Peyer's patch (tissue), 4 donors: ENCODE measurements at regions not wholly inside any gene's neighbourhood (a gene's known extent, or its start where the extent isn't known, plus 50 kb on each side); places are given as distances from the start of the nearest gene placed in this dataset.
"Not testable (repeated sequence)": the region's sequence is repeated elsewhere in the genome, so short reads cannot be mapped to it uniquely, and the experiment has no call there.

ENCODE experiments used
- DNase-seq, 3 donors: peaks; one replicate each; pipeline ENCODE4 v3.0.0-alpha.2; 2017 to 2019
- H3K27ac ChIP-seq, 4 donors: fragments of 200-600 bp; sonication (generic); one replicate each; pipeline ENCODE4 v1.5.1; 2016 to 2019
- H3K27me3 ChIP-seq, 2 donors: fragments of 200-600 bp; sonication (generic); one replicate each; pipeline ENCODE4 v1.5.1; 2019
- H3K36me3 ChIP-seq, 3 donors: fragments of 200-600 bp; sonication (generic); one replicate each; pipeline ENCODE4 v1.5.1; 2016 to 2019
- H3K4me1 ChIP-seq, 4 donors: fragments of 200-600 bp; sonication (generic); one replicate each; pipeline ENCODE4 v1.5.1; 2016 to 2019
- H3K4me3 ChIP-seq, 4 donors: fragments of 200-600 bp; sonication (generic); 1 replicate in 3 of 4; 2 replicates in 1 of 4; pipeline ENCODE4 v1.5.1; 2016 to 2019; ENCODE audit warnings: mild to moderate bottlenecking in 1 of 4
- H3K9me3 ChIP-seq, 4 donors: fragments of 200-600 bp; sonication (generic); one replicate each; pipeline ENCODE4 v1.5.1; 2016 to 2019; ENCODE audit warnings: mild to moderate bottlenecking in 1 of 4
- CTCF ChIP-seq, 6 experiments: fragments of 450-650 bp in 4 of 6; fragments of 200-600 bp in 2 of 6; sonication (generic) in 1 of 6; IDR thresholded peaks; one replicate each; pipeline ENCODE4 v1.5.1; 2017 to 2019; ENCODE audit warnings: antibody characterized with exemption in 6 of 6, mild to moderate bottlenecking in 3 of 6, moderate library complexity in 1 of 6
- POLR2A ChIP-seq, 2 donors: fragments of 450-650 bp; IDR thresholded peaks; one replicate each; pipeline ENCODE4 v1.5.1; 2017; ENCODE audit warnings: antibody characterized with exemption in 2 of 2, mild to moderate bottlenecking in 2 of 2, moderate library complexity in 2 of 2

- H3K4me3 ChIP-seq: no peak overlapping the region
- no peak for DNase-seq
- H3K9me3 ChIP-seq: no peaks in the 10 kb centered on the region
- no peaks in the 10 kb centered on the region for H3K27me3 ChIP-seq
- no peaks in the 10 kb centered on the region for H3K36me3 ChIP-seq
- H3K4me1 ChIP-seq: no peaks in the 10 kb centered on the region
- no peak overlapping the region for H3K27ac ChIP-seq
- TF ChIP-seq POLR2A (IDR thresholded peaks at IDR 0.05): no peak
- no peak for TF ChIP-seq CTCF (IDR thresholded peaks at IDR 0.05)
These were observed 134.6 kb upstream of the PZP start for GRCh38 chr12:9342614-9343353.

DNA sequence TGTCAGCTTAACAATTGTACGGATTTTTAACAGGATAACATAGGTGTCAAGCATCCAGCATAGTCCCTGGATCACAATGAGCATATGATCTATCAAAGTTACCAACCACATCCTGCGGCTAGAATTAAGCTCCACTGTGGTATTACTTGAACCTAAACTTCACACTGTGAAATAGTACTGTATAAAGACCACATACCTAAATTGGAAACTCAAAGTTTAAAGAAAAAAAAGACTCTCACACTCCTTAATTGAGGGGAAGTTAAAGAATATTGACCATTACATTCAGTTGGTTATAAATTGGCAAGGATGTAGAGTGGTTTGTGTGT, 133.0 kb upstream of the PZP start:
- H3K4me1 ChIP-seq: no peaks in the 10 kb centered on the region
- no peaks in the 10 kb centered on the region for H3K36me3 ChIP-seq
- H3K27ac ChIP-seq: no peak overlapping the region
- H3K27me3 ChIP-seq: no peaks in the 10 kb centered on the region
- no peaks in the 10 kb centered on the region for H3K9me3 ChIP-seq
- TF ChIP-seq POLR2A (IDR thresholded peaks at IDR 0.05): no peak
- TF ChIP-seq CTCF (IDR thresholded peaks at IDR 0.05): no peak
- no peak overlapping the region for H3K4me3 ChIP-seq
- DNase-seq: no peak

- Histone ChIP-seq H3K9me3 (no peaks in the 10 kb centered on the region), H3K4me3 (no peak overlapping the region), H3K27me3 (no peaks in the 10 kb centered on the region), H3K27ac (no peak overlapping the region), H3K4me1 (no peaks in the 10 kb centered on the region), H3K36me3 (no peaks in the 10 kb centered on the region)
- no peak for DNase-seq
- TF ChIP-seq CTCF (IDR thresholded peaks at IDR 0.05) (no peak), POLR2A (IDR thresholded peaks at IDR 0.05) (no peak)
These were observed 132.4 kb upstream of the PZP start for GRCh38 chr12:9340422-9341259.

GRCh38 chr12:9337656-9338055, 129.5 kb upstream of the PZP start:
- H3K4me1 ChIP-seq: peaks cover 0 to 3% (median 0%) of the 10 kb centered on the region in 4 donors
- TF ChIP-seq POLR2A (IDR thresholded peaks at IDR 0.05): no peak
- TF ChIP-seq CTCF (IDR thresholded peaks at IDR 0.05): no peak
- H3K36me3 ChIP-seq: no peaks in the 10 kb centered on the region
- H3K27ac ChIP-seq: no peak overlapping the region
- H3K4me3 ChIP-seq: no peak overlapping the region
- no peak for DNase-seq
- H3K27me3 ChIP-seq: no peaks in the 10 kb centered on the region
- H3K9me3 ChIP-seq: no peaks in the 10 kb centered on the region

DNA sequence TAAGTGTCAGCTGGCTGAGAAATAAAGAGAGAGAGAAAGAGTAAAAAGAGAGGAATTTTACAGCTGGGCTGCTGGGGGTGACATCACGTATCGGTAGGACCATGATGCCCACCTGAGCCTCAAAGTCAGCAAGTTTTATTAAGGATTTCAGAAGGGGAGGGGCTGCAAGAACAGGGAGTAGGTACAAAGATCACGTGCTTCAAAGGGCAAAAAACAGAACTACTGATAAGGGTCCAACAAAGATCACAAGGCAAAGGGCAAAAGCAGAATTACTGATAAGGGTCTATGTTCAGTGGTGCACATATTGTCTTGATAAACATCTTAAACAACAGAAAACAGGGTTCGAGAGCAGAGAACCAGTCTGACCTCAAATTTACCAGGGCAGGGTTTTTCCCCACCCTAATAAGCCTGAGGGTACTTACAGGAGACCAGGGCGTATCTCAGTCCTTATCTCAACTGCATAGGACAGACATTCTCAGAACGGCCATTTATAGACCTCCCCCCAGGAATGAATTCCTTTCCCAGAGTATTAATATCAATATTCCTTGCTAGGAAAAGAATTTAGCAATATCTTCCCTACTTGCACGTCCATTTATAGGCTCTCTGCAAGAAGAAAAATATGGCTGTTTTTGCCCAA, 128.3 kb upstream of the PZP start:
- not testable (repeated sequence) for H3K4me1 ChIP-seq, H3K27ac ChIP-seq, DNase-seq, H3K27me3 ChIP-seq, H3K36me3 ChIP-seq, H3K4me3 ChIP-seq, H3K9me3 ChIP-seq

- DNase-seq: no peak
- Histone ChIP-seq H3K9me3 (no peaks in the 10 kb centered on the region), H3K36me3 (no peaks in the 10 kb centered on the region), H3K27me3 (no peaks in the 10 kb centered on the region), H3K4me1 (peaks cover 0 to 3% (median 0%) of the 10 kb centered on the region in 4 donors), H3K4me3 (no peak overlapping the region), H3K27ac (no peak overlapping the region)
- TF ChIP-seq POLR2A (IDR thresholded peaks at IDR 0.05) (no peak), CTCF (IDR thresholded peaks at IDR 0.05) (no peak)
These were observed 127.7 kb upstream of the PZP start for GRCh38 chr12:9335867-9336266.
